NOMO-1 treated with DMSO at 0.1 percent for 48 hours (cell line): ENCODE measurements at regions not wholly inside any gene's neighbourhood (a gene's known extent, or its start where the extent isn't known, plus 50 kb on each side); places are given as distances from the start of the nearest gene placed in this dataset.
"Not testable (repeated sequence)": the region's sequence is repeated elsewhere in the genome, so short reads cannot be mapped to it uniquely, and the experiment has no call there.

Experiments
- DNase-seq: peaks from one replicate; lab custom pipeline; 2025; ENCODE audit not compliant: unreplicated experiment; lab: John Stamatoyannopoulos, UW

- no peak for DNase-seq
Observed at GRCh38 chr12:91695964-91696363, 449.7 kb downstream of the BTG1 start.

GRCh38 chr12:91695406-91695805 is 450.2 kb downstream of the BTG1 start:
- DNase-seq, result not testable (repeated sequence)

DNA sequence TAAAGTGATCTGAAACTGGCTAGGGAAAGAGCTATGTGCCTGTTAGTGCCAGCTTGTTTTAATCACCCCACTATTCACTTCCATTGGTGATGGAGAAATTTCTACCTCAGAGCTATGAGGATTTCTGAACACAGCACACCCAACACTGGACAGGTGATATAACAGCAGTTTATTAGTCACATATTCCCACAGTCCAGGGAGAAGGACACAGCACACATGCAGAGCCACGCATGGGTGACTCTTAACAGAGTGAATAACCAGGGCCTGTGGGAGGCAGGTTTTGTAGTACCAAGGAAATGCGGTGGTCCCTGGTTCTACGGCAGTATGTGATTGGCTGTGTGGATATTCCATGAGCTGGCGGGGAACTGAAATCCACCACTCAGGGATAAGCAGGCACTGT is 455.1 kb downstream of the BTG1 start:
- DNase-seq, result no peak

DNA sequence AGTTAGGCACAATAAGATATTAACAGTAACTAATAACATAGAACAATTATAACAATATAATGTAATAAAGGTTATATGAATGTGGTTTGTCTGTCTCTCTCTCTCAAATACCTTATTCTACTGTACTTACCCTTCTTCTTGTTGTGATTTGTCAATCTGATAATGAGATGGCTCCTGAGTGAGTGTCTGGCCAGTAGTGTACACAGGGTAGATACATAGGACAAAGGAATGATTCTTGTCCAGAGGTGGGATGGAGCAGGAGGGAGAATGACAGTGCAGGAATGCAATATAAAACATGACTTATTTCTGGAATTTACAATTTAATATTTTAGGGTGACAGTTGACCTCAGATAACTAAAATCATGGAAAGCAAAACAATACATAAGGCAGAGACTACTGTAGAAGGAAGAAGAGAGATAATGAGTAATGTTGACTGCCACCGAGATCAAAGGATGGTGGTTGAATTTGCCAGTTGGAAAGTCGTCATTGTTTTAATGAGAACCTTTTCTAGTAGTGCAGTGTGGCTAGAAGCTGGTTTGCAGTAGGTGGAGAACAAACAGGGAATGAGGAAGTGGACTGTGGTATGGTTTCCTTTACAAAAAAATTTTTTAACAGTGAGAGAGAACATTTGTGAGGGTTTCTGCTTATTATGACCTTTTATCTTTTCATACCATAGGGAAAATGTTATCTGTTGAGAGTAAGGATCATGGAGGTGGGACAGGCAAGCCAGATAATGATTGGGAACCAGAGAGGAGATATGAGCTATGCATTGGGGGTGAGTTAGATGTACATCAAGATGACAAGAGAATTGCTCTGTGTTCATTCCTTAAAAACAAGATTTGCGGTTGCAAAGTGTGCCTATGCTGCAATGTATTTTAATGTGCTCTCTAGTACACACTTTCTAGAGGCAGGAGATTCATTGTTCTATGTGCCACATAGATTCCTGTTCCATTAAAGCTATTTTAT is 458.3 kb downstream of the BTG1 start:
- peak; percentile 82 for DNase-seq

DNA sequence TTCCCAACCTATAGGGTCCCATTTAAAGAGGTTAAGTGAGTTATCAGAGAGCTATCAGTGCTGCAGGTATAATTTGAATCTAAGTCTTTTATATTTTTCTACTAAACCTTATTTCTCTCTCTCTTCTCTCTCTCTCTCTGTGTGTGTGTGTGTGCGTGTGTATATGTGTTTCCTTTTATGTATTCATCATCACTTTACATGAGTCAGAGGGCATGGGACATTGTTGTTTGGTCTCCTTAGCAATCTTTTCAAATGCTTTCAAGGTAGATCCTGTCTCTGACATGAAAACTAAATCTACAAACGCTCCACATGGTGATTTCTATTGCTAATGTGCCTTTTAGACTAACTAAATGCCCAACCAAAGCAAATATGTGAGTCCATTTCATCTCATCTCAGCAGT is 459.7 kb downstream of the BTG1 start:
- DNase-seq, result no peak

DNA sequence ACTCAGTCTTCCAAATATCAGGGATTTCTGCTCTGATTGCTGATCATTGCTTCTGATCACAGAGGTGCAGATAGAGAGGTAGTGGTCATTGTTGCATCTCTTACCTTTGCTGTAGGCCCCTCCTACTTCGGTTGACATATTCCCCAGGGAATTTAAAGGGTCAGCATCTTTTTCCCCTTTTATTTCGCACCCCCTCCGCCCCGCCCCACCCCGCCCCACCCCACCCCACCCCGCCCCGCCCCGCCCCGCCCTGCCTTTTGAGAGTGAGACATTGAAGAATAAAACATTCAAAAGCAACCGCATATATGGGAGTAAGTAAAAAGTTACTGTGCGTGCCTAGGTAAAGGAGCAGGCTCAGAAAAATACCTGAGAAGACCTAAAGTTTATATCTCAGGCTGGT is 463.9 kb downstream of the BTG1 start:
- DNase-seq, result no peak

- DNase-seq, result peak; percentile 2
Observed at GRCh38 chr12:91680864-91681263, 464.8 kb downstream of the BTG1 start.

DNA sequence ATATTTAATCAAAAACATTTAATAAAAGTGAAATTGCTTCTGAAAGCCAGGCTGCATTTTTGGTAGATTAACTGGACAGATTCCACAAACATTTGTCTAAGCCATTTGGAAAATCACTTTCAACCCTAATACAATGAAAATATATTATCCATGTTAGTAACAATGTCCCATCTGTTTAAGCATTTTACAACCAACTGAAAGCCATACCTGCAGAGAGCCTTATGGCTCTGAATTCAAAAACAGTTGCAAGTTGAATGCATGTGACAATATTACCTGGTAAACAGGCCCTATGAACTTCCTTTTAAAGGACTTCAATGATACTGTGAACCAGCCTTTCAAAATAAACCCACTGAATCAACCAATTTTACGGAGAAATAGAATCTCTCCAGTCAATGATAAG is 468.1 kb downstream of the BTG1 start:
- no peak for DNase-seq

DNA sequence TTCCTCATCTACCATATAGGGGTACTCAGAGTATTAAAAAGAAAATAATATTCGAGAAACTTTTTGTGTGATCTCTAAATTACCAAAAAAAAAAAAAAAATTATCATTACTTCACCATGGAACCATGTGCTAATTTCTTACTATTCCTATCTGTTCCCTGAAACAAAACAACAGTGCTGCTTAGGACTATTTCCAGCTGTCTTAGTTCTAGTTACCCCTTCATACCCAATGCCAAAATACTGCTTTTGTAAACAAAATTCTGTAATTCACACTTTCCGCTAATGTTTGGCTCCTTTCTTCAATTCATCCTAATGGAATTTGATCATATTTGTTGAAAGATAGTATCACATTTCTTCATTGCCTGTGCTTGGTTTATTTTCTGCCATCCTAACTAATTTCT is 470.2 kb downstream of the BTG1 start:
- DNase-seq, result no peak

DNA sequence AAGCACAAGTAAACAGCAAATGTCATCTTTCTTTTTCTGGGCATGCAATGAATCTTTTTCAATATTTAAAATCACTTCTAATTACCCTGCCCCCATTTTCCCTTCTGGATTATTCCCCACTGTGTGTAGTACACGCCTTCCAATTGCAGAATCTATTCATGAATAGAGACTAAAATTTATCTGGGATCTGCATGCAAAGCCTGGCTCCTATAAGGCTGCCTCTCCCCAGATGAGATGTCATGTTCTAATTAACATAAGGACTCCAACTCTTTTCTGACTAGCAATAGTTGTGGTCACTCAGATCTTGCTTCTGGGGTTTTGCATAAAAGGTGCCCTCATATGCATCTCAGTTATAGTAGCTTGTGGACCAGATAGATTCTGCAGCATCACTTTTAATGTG is 473.5 kb downstream of the BTG1 start:
- no peak for DNase-seq

GRCh38 chr12:91667694-91668093 is 478.0 kb downstream of the BTG1 start:
- no peak for DNase-seq

- no peak for DNase-seq
Observed at GRCh38 chr12:91663744-91664143, 481.1 kb upstream of the DCN start.

DNA sequence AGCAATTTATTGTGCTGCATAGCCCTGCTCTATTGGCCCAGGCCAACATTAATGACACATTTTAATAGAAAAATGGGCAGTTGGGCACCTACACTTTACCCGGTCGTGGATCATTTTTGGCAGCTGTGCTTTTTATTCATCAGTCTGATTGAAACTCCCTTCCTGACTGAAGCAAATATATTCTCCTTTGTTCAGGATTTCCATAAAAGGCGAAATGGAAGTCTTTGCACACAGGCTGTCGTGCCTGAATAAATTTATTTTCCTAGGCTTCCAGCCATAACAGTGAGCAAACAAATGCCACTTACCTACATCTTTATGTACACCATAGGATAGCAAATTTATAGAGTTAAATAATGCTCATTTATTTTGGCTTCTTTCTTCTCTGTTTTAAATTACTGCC is 480.7 kb upstream of the DCN start:
- no peak for DNase-seq

GRCh38 chr12:91662021-91662420 is 479.4 kb upstream of the DCN start:
- no peak for DNase-seq

GRCh38 chr12:91657032-91657431 is 474.4 kb upstream of the DCN start:
- no peak for DNase-seq

DNA sequence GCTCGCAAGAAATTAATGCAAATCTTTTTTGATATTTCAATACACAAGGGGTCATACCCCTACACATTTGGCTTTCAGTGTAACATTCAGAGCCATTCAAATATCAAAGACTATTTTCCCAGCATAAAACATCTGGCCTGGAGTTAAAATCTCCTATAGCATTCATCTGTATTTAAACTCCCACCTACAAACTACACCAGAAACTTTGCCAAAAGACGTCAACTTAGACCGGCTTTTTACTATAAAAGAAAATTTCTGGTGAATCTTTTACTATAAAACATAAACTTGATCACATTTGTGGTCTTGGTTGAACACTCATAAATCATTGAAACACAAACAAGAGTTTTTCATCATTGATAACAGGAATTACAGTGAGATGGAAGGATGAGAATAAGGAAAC is 473.3 kb upstream of the DCN start:
- DNase-seq, result no peak

GRCh38 chr12:91654087-91654486 is 471.5 kb upstream of the DCN start:
- no peak for DNase-seq

- DNase-seq, result no peak
Observed at GRCh38 chr12:91651728-91652127, 469.1 kb upstream of the DCN start.

- no peak for DNase-seq
Observed at GRCh38 chr12:91643763-91644162, 461.1 kb upstream of the DCN start.

DNA sequence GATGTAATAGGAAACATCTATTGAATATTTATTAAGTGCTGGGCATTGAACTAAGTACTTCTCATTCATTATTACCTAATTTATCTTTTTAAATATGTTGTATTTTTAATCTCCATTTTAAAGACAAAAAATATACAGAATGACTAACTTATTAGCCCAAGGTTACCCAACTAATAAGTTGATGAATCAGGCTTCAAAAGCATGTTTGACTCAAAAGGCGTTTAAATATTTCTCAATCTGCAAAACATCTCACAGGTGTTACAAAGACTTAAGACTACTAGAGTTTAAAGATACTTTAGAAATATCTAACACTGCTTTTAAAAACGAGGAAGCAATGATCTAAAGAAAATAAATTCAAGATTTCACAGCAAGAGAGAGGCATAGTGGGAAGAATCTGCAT is 457.4 kb upstream of the DCN start:
- no peak for DNase-seq

GRCh38 chr12:91639327-91639726 is 456.7 kb upstream of the DCN start:
- DNase-seq, result no peak

- DNase-seq, result no peak
Observed at GRCh38 chr12:91637789-91638624, 455.4 kb upstream of the DCN start.
